GM12878 (cell line): ENCODE measurements at regions not wholly inside any gene's neighbourhood (a gene's known extent, or its start where the extent isn't known, plus 50 kb on each side); places are given as distances from the start of the nearest gene placed in this dataset.

ENCODE experiments used
- ATAC-seq: fragments of 200-7000 bp; cut with Tn5 transposase; 3 replicates; pipeline ENCODE4 v1.9.1; 2020; ENCODE audit warnings: mild to moderate bottlenecking, moderate library complexity
- BruUV-seq: library from RNA; stranded (reverse); fragments of 400-500 nt; replicated peaks from 2 replicates; lab custom pipeline; 2021; lab: Mats Ljungman, UMichigan
- CTCF ChIA-PET: fragments of 300-600 bp; sonication (Branson Sonifier 250); formaldehyde crosslinking; extraction: SDS; loops from one replicate; lab custom pipeline; 2021; ENCODE audit warnings: inconsistent platforms; lab: Yijun Ruan, JAX
- POLR2A ChIA-PET: fragments of 350-600 bp; formaldehyde crosslinking; extraction: SDS; loops from one replicate; lab custom pipeline; 2021; ENCODE audit warnings: inconsistent platforms; lab: Charles Lee
- RAD21 ChIA-PET: fragments of 300-600 bp; sonication (Branson Sonifier 250); formaldehyde crosslinking; loops from one replicate; lab custom pipeline; 2023; ENCODE audit warnings: antibody characterized with exemption; ENCODE audit not compliant: unreplicated experiment; lab: Charles Lee
- SMC1A ChIA-PET: fragments of 300-600 bp; sonication (Branson Sonifier 250); formaldehyde crosslinking; loops from one replicate; lab custom pipeline; 2023; ENCODE audit not compliant: unreplicated experiment, uncharacterized antibody; lab: Charles Lee
- DNase-seq: peaks from one replicate; pipeline ENCODE4 v3.0.0-alpha.2; 2011; ENCODE audit warnings: low read depth, low spot score
- FAIRE-seq: peaks from 3 replicates; lab custom pipeline; 2011; peaks lifted over from hg19 to GRCh38; lab: Jason Lieb, UNC
- H2AFZ ChIP-seq: 2 replicates; pipeline ENCODE4 v1.6.0; 2011; ENCODE audit warnings: low read depth, low read length, control low read depth; ENCODE audit not compliant: control insufficient read depth
- H3K27ac ChIP-seq: 2 replicates; pipeline ENCODE4 v1.5.1; 2011; ENCODE audit warnings: control low read depth; ENCODE audit not compliant: control insufficient read depth, insufficient read depth
- H3K27me3 ChIP-seq, 2 experiments: replicated peaks in 1 of 2; 2 replicates each; pipeline versions ENCODE4 v1.6.0 to v1.6.1; 2011; ENCODE audit warnings: low read length in 1 of 2; ENCODE audit not compliant: control insufficient read depth in 2 of 2, insufficient read depth in 2 of 2
- H3K36me3 ChIP-seq, 2 experiments: 2 replicates each; pipeline ENCODE4 v1.5.1; 2011; ENCODE audit warnings: low read length in 1 of 2; ENCODE audit not compliant: control insufficient read depth in 2 of 2, insufficient read depth in 2 of 2
- H3K4me1 ChIP-seq: 2 replicates; pipeline ENCODE4 v1.6.1; 2011; ENCODE audit warnings: mild to moderate bottlenecking, low read length, moderate library complexity, mixed read lengths; ENCODE audit not compliant: control insufficient read depth, insufficient read depth
- H3K4me2 ChIP-seq: 2 replicates; pipeline ENCODE4 v1.6.0; 2011; ENCODE audit warnings: control low read depth; ENCODE audit not compliant: control insufficient read depth, insufficient read depth
- H3K4me3 ChIP-seq: fragments of 200-600 bp; sonication (generic); 2 replicates; pipeline ENCODE4 v1.5.1; 2016
- H3K79me2 ChIP-seq: 2 replicates; pipeline ENCODE4 v1.6.0; 2011; ENCODE audit warnings: low read length; ENCODE audit not compliant: control insufficient read depth, insufficient read depth
- H3K9ac ChIP-seq: 2 replicates; pipeline ENCODE4 v1.8.0; 2011; ENCODE audit warnings: low read length, control low read depth, mixed read lengths; ENCODE audit not compliant: control insufficient read depth, insufficient read depth
- H3K9me3 ChIP-seq: replicated peaks from 3 replicates; pipeline ENCODE4 v1.5.1; 2011; ENCODE audit warnings: mild to moderate bottlenecking, low read length; ENCODE audit not compliant: control insufficient read depth, insufficient read depth
- H4K20me1 ChIP-seq: 2 replicates; pipeline ENCODE4 v1.6.0; 2011; ENCODE audit not compliant: control insufficient read depth, insufficient read depth
- BHLHE40 ChIP-seq, 2 experiments: fragments of 450-650 bp in 1 of 2; IDR thresholded peaks; 2 replicates each; pipeline ENCODE4 v1.6.1; 2011 to 2017; ENCODE audit warnings: low read depth in 2 of 2, borderline replicate concordance in 1 of 2, improper control_type of control experiment in 1 of 2, low read length in 1 of 2, mild to moderate bottlenecking in 1 of 2
- CBX5 ChIP-seq: sonication (generic); IDR thresholded peaks from 2 replicates; pipeline ENCODE4 v1.6.1; 2016; ENCODE audit warnings: low read depth, moderate library complexity, mild to moderate bottlenecking, inconsistent platforms
- CEBPB ChIP-seq, 2 experiments: fragments of 150-350 bp in 1 of 2; IDR thresholded peaks; 2 replicates each; pipeline ENCODE4 v1.6.1; 2012 to 2014; ENCODE audit warnings: low read depth in 2 of 2, low read length in 2 of 2, borderline replicate concordance in 1 of 2, inconsistent platforms in 1 of 2
- CUX1 ChIP-seq: IDR thresholded peaks from 2 replicates; pipeline ENCODE4 v1.6.1; 2012; ENCODE audit warnings: improper control_type of control experiment, low read depth, low read length; ENCODE audit not compliant: insufficient replicate concordance
- GATAD2B ChIP-seq: fragments of 450-650 bp; conservative IDR thresholded peaks from 2 replicates; pipeline ENCODE4 v1.6.1; 2017; ENCODE audit warnings: low read depth, mild to moderate bottlenecking, moderate library complexity
- KLF5 ChIP-seq: fragments of 450-650 bp; IDR thresholded peaks from 2 replicates; pipeline ENCODE4 v1.6.1; 2014; ENCODE audit warnings: mild to moderate bottlenecking; ENCODE audit not compliant: partially characterized antibody
- RB1 ChIP-seq: fragments of 450-650 bp; formaldehyde crosslinking; IDR thresholded peaks from 2 replicates; pipeline ENCODE4 v1.6.1; 2017; ENCODE audit warnings: mild to moderate bottlenecking, borderline replicate concordance
- SREBF1 ChIP-seq: IDR thresholded peaks from 2 replicates; pipeline ENCODE4 v1.6.1; 2012; ENCODE audit warnings: mild to moderate bottlenecking, low read length
- SRF ChIP-seq, 2 experiments: IDR thresholded peaks; 2 replicates each; pipeline ENCODE4 v1.6.1; 2011; ENCODE audit warnings: low read depth in 2 of 2, low read length in 2 of 2, mild to moderate bottlenecking in 1 of 2, moderate library complexity in 1 of 2
- WGBS: methylation state at CpG from one replicate; pipeline ENCODE4 v1.1.6; 2016; ENCODE audit warnings: low lambda C conversion rate; ENCODE audit not compliant: insufficient replicate concordance, insufficient coverage; ENCODE audit errors: missing lambda C conversion rate; 5-methylcytosine and 5-hydroxymethylcytosine counted together
- in situ Hi-C: fragments of 300-500 bp; cut with MboI; formaldehyde crosslinking; loops from 9 replicates; pipeline ENCODE4 v1.14.3; 2018; ENCODE audit warnings: mixed read lengths
- intact Hi-C: fragments of 100-400 bp; cut with micrococcal nuclease; formaldehyde crosslinking; loops from one replicate; pipeline ENCODE4 v1.14.2; 2022; ENCODE audit not compliant: unreplicated experiment
- TF ChIP-seq, protein P1 (sequence below): fragments of 150-350 bp; IDR thresholded peaks from 2 replicates; pipeline ENCODE4 v1.6.1; 2014; ENCODE audit warnings: mild to moderate bottlenecking, low read depth, low read length
- TF ChIP-seq, protein P2 (sequence below): fragments of 450-650 bp; IDR thresholded peaks from 2 replicates; pipeline ENCODE4 v1.6.1; 2018; ENCODE audit warnings: borderline replicate concordance, mild to moderate bottlenecking; ENCODE audit not compliant: partially characterized antibody
- TF ChIP-seq, protein P3 (sequence below): fragments of 450-650 bp; IDR thresholded peaks from 2 replicates; pipeline ENCODE4 v1.6.1; 2017; ENCODE audit warnings: low read depth, mild to moderate bottlenecking, moderate library complexity

GRCh38 chr12:130102266-130102665 is 60.0 kb upstream of the FZD10 start:
- BruUV-seq, result no TSS peak
- H2AFZ ChIP-seq, result no peak overlapping the region
- no peak for DNase-seq
- no peaks in the 10 kb centered on the region for H4K20me1 ChIP-seq
- H3K79me2 ChIP-seq, result no peaks in the 10 kb centered on the region
- in situ Hi-C loops (no loop called here), intact Hi-C loops (no loop called here)
- ATAC-seq, result no peak
- no peaks in the 10 kb centered on the region for H3K4me1 ChIP-seq
- POLR2A ChIA-PET, result no interaction called here
- no peak overlapping the region for H3K4me2 ChIP-seq
- RAD21 ChIA-PET, result no interaction called here
- FAIRE-seq, result no peak
- H3K36me3 ChIP-seq, result no peaks in the 10 kb centered on the region
- H3K27me3 ChIP-seq, result no peaks in the 10 kb centered on the region
- SMC1A ChIA-PET, result no interaction called here
- H3K9me3 ChIP-seq, result no peaks in the 10 kb centered on the region; the same call in 2 of the 3 replicates
- CTCF ChIA-PET, result no interaction called here
- H3K4me3 ChIP-seq, result no peak overlapping the region
- H3K9ac ChIP-seq, result no peak overlapping the region
- H3K27ac ChIP-seq, result no peak overlapping the region
- WGBS, result 3% methylated on average over 3 of the region's 3 CpGs
- TF ChIP-seq, protein P1, sequence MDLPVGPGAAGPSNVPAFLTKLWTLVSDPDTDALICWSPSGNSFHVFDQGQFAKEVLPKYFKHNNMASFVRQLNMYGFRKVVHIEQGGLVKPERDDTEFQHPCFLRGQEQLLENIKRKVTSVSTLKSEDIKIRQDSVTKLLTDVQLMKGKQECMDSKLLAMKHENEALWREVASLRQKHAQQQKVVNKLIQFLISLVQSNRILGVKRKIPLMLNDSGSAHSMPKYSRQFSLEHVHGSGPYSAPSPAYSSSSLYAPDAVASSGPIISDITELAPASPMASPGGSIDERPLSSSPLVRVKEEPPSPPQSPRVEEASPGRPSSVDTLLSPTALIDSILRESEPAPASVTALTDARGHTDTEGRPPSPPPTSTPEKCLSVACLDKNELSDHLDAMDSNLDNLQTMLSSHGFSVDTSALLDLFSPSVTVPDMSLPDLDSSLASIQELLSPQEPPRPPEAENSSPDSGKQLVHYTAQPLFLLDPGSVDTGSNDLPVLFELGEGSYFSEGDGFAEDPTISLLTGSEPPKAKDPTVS, result no peak
- TF ChIP-seq, protein P2, sequence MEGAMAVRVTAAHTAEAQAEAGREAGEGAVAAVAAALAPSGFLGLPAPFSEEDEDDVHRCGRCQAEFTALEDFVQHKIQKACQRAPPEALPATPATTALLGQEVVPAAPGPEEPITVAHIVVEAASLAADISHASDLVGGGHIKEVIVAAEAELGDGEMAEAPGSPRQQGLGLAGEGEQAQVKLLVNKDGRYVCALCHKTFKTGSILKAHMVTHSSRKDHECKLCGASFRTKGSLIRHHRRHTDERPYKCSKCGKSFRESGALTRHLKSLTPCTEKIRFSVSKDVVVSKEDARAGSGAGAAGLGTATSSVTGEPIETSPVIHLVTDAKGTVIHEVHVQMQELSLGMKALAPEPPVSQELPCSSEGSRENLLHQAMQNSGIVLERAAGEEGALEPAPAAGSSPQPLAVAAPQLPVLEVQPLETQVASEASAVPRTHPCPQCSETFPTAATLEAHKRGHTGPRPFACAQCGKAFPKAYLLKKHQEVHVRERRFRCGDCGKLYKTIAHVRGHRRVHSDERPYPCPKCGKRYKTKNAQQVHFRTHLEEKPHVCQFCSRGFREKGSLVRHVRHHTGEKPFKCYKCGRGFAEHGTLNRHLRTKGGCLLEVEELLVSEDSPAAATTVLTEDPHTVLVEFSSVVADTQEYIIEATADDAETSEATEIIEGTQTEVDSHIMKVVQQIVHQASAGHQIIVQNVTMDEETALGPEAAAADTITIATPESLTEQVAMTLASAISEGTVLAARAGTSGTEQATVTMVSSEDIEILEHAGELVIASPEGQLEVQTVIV, result no peak
- TF ChIP-seq, protein P3, sequence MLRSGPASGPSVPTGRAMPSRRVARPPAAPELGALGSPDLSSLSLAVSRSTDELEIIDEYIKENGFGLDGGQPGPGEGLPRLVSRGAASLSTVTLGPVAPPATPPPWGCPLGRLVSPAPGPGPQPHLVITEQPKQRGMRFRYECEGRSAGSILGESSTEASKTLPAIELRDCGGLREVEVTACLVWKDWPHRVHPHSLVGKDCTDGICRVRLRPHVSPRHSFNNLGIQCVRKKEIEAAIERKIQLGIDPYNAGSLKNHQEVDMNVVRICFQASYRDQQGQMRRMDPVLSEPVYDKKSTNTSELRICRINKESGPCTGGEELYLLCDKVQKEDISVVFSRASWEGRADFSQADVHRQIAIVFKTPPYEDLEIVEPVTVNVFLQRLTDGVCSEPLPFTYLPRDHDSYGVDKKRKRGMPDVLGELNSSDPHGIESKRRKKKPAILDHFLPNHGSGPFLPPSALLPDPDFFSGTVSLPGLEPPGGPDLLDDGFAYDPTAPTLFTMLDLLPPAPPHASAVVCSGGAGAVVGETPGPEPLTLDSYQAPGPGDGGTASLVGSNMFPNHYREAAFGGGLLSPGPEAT, result no peak
- no peak for TF ChIP-seq KLF5
- TF ChIP-seq BHLHE40 (IDR thresholded peaks at IDR 0.05; ENCODE audit: borderline replicate concordance in 1 of 2, low read depth in 2 of 2, low read length in 1 of 2), result no peak
- no peak for TF ChIP-seq SRF (IDR thresholded peaks at IDR 0.05; ENCODE audit: low read depth in 2 of 2, low read length in 2 of 2)
- no peak for TF ChIP-seq RB1
- TF ChIP-seq GATAD2B, result no peak
- no peak for TF ChIP-seq SREBF1
- TF ChIP-seq CEBPB (IDR thresholded peaks at IDR 0.05; ENCODE audit: borderline replicate concordance in 1 of 2, low read depth in 2 of 2, low read length in 2 of 2), result no peak
- no peak for TF ChIP-seq CBX5
- no peak for TF ChIP-seq CUX1
